ENCODE measurements at regions not wholly inside any gene's neighbourhood (a gene's known extent, or its start where the extent isn't known, plus 50 kb on each side); places are given as distances from the start of the nearest gene placed in this dataset.

DNA sequence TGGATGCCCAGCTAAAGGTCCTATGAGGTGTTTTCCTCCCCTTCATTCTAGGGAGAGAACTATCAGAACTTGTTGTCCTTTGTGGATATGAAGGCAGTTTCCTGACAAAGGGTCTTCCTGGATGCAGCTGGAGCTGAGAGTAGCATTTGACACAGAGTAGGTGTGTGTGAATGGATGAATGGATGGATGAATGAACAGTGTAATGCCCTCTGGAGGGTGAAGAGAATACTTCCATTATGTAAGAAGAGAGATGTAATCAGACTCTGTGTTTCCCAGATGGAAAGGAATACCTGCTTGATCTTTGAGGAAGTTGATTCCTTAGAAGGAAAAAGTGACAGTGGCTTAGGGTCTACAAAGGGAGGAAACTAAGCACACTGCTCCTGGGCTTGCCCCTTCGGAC, 55.4 kb upstream of the AADAT start (continued):
- TF ChIP-seq, protein P1, sequence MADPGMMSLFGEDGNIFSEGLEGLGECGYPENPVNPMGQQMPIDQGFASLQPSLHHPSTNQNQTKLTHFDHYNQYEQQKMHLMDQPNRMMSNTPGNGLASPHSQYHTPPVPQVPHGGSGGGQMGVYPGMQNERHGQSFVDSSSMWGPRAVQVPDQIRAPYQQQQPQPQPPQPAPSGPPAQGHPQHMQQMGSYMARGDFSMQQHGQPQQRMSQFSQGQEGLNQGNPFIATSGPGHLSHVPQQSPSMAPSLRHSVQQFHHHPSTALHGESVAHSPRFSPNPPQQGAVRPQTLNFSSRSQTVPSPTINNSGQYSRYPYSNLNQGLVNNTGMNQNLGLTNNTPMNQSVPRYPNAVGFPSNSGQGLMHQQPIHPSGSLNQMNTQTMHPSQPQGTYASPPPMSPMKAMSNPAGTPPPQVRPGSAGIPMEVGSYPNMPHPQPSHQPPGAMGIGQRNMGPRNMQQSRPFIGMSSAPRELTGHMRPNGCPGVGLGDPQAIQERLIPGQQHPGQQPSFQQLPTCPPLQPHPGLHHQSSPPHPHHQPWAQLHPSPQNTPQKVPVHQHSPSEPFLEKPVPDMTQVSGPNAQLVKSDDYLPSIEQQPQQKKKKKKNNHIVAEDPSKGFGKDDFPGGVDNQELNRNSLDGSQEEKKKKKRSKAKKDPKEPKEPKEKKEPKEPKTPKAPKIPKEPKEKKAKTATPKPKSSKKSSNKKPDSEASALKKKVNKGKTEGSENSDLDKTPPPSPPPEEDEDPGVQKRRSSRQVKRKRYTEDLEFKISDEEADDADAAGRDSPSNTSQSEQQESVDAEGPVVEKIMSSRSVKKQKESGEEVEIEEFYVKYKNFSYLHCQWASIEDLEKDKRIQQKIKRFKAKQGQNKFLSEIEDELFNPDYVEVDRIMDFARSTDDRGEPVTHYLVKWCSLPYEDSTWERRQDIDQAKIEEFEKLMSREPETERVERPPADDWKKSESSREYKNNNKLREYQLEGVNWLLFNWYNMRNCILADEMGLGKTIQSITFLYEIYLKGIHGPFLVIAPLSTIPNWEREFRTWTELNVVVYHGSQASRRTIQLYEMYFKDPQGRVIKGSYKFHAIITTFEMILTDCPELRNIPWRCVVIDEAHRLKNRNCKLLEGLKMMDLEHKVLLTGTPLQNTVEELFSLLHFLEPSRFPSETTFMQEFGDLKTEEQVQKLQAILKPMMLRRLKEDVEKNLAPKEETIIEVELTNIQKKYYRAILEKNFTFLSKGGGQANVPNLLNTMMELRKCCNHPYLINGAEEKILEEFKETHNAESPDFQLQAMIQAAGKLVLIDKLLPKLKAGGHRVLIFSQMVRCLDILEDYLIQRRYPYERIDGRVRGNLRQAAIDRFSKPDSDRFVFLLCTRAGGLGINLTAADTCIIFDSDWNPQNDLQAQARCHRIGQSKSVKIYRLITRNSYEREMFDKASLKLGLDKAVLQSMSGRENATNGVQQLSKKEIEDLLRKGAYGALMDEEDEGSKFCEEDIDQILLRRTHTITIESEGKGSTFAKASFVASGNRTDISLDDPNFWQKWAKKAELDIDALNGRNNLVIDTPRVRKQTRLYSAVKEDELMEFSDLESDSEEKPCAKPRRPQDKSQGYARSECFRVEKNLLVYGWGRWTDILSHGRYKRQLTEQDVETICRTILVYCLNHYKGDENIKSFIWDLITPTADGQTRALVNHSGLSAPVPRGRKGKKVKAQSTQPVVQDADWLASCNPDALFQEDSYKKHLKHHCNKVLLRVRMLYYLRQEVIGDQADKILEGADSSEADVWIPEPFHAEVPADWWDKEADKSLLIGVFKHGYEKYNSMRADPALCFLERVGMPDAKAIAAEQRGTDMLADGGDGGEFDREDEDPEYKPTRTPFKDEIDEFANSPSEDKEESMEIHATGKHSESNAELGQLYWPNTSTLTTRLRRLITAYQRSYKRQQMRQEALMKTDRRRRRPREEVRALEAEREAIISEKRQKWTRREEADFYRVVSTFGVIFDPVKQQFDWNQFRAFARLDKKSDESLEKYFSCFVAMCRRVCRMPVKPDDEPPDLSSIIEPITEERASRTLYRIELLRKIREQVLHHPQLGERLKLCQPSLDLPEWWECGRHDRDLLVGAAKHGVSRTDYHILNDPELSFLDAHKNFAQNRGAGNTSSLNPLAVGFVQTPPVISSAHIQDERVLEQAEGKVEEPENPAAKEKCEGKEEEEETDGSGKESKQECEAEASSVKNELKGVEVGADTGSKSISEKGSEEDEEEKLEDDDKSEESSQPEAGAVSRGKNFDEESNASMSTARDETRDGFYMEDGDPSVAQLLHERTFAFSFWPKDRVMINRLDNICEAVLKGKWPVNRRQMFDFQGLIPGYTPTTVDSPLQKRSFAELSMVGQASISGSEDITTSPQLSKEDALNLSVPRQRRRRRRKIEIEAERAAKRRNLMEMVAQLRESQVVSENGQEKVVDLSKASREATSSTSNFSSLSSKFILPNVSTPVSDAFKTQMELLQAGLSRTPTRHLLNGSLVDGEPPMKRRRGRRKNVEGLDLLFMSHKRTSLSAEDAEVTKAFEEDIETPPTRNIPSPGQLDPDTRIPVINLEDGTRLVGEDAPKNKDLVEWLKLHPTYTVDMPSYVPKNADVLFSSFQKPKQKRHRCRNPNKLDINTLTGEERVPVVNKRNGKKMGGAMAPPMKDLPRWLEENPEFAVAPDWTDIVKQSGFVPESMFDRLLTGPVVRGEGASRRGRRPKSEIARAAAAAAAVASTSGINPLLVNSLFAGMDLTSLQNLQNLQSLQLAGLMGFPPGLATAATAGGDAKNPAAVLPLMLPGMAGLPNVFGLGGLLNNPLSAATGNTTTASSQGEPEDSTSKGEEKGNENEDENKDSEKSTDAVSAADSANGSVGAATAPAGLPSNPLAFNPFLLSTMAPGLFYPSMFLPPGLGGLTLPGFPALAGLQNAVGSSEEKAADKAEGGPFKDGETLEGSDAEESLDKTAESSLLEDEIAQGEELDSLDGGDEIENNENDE (IDR thresholded peaks at IDR 0.05; ENCODE audit: insufficient replicate concordance, low read length): no peak
- no peak for TF ChIP-seq RFX5 (IDR thresholded peaks at IDR 0.05; ENCODE audit: borderline replicate concordance, low read depth, low read length)
- TF ChIP-seq YY1 (IDR thresholded peaks at IDR 0.05; ENCODE audit: low read depth, low read length): no peak
- no peak for TF ChIP-seq RAD21 (IDR thresholded peaks at IDR 0.05 in 1 of 2, conservative IDR thresholded peaks at IDR 0.05 in 1 of 2; ENCODE audit: low read depth in 2 of 2, low read length in 2 of 2)
- no peak for TF ChIP-seq TCF12 (IDR thresholded peaks at IDR 0.05; ENCODE audit: low read depth, low read length)
- no peak for TF ChIP-seq BCL11A (IDR thresholded peaks at IDR 0.05; ENCODE audit: low read depth in 2 of 2, low read length in 2 of 2)
- TF ChIP-seq FOSL1 (IDR thresholded peaks at IDR 0.05; ENCODE audit: insufficient read depth, low read depth, low read length): no peak
- TF ChIP-seq ASH2L (IDR thresholded peaks at IDR 0.05; ENCODE audit: low read length): no peak
- TF ChIP-seq GABPA (IDR thresholded peaks at IDR 0.05; ENCODE audit: borderline replicate concordance, insufficient read depth, low read length): no peak
- TF ChIP-seq GTF2F1 (IDR thresholded peaks at IDR 0.05; ENCODE audit: borderline replicate concordance, low read depth, low read length): no peak
- no peak for TF ChIP-seq SRF (IDR thresholded peaks at IDR 0.05; ENCODE audit: low read depth, low read length)
- TF ChIP-seq CREB1 (IDR thresholded peaks at IDR 0.05): no peak
